HG02588 (cell line): ENCODE measurements at regions not wholly inside any gene's neighbourhood (a gene's known extent, or its start where the extent isn't known, plus 50 kb on each side); places are given as distances from the start of the nearest gene placed in this dataset.

Source experiments
- ATAC-seq: cut with Tn5 transposase; IDR thresholded peaks from one replicate; pipeline ENCODE4 v1.9.1; 2021; ENCODE audit warnings: mild to moderate bottlenecking, moderate library complexity; ENCODE audit not compliant: unreplicated experiment

DNA sequence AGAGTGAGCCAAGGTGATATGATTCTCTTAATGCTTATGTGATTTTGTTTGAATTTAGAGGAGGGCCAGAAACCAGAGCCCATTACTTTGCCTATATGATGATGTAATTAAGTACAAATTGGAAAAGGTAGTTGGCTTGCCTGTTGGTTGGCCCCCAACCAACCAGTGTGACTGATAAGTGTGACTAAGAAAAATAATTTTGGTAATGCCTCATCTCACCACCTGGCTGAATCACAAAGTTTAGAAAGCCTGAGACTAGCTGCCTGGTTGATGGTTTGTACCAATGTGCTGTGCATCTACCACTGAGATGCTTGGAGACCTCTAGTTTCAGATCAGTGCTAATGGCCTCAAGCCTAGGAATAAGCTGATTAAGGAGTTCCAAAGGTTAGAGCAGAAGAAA, 338.7 kb downstream of the CDH2 start:
- no peak for ATAC-seq

DNA sequence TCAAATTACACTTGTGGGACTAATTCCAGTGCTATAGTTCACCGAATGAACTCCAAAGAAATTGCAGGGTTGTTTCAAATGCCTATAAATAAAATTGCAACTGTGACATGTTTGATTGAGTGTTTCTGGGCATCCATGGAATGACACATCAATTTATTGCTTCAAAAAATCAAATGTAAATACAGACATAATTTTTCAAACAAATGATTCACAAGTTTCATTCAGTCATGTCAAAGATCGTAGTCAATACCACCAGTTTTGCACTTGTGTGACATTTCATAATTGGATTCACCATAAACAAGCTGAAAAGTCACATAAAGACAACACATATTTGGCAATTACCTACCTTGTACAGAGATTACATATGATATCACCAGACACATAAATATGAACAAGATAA, 350.8 kb downstream of the CDH2 start:
- ATAC-seq = no peak

DNA sequence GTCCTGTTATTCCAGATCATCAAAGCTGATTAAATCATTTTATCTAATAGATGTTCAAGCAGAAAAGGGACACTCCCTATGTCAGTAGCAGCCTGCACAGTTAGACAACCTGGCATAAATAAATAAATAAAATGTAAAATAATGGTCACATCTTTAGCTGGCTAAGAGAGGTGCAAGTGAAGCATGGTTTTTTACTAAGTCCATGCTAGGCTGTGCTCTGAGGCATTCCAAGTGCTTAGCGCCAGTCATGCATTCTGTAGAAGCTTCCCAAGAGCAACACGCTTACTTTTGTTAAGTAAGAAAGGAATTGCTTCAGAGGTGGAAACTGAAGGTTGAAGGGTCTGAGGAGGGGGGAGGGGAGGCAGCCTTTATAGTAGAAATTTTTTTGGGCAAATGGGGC, 351.2 kb downstream of the CDH2 start:
- ATAC-seq = no peak

DNA sequence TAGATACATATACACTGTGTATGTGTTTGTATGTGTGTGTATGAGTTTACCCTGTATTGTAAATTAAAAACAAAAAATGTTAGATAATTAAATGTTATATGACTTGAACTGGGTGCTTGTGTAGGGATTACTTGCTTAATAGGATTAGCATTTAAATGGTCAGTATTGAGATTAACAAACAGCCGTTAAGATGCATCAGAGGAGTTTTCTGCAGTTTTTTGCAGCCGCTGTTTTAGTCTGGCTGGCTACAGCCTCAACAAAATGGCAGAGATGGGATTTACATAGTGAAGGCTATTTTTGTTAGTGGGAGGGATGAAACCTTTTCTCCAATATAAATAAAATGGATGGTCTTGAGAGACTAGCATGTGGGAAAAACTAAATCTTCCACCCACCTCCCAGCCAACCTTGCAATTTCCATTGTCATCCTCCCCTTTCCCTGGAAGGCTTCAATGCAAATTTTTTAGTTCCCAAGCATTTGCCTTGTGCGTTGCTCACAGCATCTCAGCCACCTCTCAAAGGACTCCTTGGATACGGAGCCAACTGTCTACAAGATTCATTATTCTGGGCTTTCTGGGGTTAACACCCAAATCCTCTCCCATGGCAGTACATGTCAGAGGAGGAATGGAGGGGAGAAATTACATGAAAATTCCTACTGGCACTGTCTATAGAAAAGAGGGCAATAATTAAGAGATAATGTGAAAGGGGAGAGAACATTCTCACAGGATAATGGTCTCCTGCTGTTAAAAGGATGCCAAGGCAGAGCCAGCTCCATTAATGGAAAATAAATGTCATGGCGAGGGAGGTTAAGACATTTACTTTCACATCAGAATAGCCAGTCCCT, 351.9 kb downstream of the CDH2 start:
- ATAC-seq = no peak

DNA sequence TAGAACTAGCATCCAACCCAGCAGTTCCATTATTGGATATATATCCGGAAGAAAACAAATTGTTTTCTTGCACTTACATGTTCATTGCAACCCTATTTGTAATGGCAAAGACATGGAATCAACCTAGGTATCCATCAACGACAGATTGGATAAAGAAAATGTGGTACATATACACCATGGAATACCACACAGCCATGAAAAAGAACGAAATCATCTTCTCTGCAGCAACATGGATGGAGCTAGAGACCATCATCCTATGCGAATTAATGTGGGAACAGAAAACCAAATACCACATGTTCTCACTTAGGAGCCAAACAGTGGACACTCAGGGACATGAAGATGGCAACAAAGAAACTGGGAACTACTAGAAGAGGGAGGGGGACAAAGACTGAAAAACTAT, 352.7 kb downstream of the CDH2 start:
- no peak for ATAC-seq

DNA sequence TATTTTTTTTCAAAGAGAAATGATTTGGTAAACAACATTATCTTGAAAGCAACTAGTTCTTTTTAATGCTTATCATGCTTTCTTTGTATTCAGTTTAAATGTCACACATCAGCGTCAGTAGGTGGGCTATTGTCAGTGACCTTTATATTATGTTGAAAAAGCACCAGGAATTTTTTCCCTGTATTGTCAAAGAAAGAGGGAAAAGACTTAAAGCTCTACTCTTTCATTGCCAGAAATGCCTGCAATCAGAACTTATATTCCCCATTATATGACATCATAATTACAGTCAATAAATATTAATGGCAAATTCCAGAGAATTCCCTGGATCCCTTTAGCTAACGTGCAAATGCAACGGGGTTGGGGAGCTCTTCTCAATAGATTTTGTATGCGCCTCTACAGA, 353.9 kb downstream of the CDH2 start:
- ATAC-seq = no peak

DNA sequence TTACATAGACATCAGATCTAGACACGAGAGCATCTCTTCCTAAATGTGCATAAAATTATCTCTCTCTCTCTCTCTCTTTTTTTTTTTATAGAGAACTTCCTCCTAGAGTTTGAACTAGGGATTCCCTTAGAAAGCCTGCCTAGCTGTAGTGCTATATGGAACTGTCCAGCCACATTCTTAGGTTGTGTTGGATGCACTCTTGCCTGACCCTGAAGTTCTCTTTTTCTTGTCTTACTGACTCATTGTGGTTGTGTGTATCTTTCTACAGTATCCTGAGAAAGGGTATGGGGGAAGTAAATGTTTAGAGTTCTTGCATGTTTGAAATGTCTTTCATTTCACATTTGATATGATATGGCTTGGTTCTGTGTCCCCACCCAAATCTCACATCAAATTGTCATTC, 368.2 kb downstream of the CDH2 start:
- no peak for ATAC-seq

DNA sequence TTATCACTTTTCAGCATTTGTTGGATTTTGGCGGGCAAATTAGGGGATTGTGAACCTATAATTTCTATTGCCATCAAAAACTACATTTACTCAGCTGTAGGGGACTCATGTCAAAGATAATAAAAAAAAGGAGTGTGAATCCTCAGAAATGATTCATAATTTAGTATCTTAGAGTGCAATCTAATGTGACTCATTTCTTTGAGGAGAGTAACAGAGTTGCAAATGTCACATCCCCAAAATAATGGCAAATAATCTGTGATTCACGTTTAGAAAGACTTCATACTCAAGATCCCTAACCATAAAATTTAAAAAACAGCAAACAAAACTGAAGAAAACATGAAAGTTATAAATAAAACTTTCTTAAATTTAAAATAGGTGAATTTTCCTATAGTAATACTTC, 373.0 kb downstream of the CDH2 start:
- no peak for ATAC-seq

DNA sequence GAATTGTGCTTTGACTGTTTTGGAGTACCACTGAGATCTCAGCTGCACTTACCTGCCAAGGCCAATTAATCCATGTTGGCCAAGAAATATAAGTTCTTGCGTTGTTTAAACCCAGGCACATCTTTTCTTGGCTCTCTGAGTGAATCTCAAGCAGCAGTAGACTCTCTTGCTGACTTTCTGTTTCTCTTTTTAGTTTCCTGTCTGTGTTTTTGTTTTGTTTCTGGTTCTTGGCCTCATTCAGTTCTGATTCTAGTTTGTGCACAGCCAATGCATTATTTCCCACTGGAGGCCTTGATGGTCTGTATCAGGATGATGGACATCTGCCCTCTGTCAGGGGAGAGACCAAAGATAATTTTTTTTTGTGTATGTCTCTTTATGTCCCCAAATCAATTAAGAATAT, 379.4 kb downstream of the CDH2 start:
- ATAC-seq = no peak

DNA sequence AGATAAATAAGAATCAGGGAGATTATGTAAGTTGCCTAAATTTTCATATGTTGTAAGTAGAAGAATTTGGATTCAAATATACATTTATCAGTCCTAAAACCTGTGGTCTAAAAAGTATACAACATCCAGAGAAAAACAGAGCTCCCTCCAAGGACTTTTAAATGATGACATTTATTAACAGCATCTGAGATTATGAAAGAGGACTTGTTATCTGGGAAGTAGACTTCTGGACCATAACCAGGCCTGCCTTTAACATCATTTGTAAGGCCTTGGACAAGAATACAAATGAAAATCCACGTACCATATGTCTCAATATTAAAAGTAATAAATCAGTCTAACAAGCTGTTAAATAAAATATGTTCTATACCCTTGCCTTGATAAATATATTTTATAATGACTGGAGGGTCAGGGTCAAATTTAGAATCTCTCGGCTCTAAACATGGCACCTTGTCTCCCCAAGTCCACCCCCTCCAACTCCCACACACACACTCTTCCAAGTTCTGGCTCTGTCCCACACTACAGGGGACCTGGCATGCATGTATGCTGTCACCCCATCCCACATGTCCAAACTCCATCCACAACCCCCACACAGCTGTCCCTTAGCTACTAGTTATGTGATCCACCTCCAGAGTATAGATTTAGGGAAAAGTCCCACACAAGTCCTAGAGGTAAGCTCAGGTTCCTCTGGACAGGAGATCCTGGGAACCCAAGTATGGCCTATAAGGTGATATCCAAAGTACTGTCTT, 382.6 kb downstream of the CDH2 start:
- ATAC-seq = no peak

DNA sequence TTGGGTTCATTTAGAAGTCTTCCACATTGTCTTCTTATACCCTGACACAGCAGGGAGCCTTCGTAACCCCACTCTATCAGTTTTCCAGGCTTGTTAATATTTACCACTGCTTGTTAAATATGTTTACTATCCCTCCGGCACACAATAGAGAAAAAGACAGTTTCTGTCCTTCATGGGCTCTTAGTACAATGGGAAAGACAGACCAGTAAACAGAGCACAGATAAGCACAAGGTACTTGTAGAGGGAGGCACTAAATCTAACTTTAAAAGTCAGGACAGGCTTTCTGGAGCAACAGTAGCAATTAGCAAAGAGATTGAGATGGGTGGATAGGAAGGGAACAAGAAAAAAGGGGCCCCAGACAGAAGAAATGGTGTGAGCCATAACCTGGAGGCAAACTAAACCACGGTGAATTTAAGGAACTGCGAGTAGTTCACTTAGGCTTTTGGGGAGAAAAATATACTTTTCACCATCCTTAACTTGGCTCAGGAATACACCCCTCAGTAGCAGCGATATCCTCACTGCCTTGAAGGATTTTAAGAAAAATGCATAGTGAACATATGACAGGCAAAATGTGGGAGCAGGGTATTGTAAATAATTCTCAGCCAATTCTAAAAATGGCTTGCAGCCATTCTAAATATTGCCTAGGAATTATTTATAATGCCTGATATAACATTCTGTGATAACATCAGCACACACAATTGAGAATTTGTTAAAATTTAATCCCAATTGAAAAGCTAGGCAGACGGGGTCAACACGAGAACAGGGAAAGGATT, 383.7 kb downstream of the CDH2 start:
- ATAC-seq = no peak

DNA sequence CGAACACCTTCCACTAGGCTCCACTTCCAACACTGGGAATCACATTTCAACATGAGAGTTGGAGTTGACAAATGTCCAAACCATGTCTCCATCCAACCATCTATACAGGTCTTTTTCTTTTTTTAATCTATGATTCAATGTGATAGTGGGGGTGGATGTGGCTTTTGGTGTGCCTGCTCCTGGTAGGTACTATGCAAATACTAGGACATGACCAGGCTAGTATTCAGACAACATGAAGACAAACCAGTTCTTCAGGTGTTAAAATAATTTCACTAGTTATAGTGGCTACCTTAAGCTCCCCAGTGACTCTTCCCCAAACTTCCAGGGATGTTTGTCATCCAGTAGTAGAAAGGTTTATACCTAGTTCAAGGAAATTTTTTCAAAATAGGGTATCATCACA, 387.5 kb downstream of the CDH2 start:
- no peak for ATAC-seq

DNA sequence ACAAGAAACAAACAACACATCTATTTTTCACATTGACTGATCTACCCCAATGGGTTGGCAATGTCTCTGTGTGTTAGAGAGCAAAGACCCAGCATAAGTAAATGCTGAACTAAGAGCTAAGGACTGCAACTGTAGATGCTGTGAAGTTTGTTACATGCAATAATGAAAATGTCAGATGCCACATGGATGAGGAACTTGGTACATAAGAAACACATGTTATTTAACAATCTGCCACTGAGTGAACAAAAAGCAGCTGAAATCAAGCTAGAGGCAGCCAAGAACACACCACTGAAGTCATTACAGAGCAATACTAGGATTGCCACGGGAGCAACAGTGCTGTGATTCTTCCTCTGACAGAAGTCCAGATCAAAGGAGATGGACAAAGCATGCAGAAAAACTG, 389.4 kb downstream of the CDH2 start:
- ATAC-seq = no peak

DNA sequence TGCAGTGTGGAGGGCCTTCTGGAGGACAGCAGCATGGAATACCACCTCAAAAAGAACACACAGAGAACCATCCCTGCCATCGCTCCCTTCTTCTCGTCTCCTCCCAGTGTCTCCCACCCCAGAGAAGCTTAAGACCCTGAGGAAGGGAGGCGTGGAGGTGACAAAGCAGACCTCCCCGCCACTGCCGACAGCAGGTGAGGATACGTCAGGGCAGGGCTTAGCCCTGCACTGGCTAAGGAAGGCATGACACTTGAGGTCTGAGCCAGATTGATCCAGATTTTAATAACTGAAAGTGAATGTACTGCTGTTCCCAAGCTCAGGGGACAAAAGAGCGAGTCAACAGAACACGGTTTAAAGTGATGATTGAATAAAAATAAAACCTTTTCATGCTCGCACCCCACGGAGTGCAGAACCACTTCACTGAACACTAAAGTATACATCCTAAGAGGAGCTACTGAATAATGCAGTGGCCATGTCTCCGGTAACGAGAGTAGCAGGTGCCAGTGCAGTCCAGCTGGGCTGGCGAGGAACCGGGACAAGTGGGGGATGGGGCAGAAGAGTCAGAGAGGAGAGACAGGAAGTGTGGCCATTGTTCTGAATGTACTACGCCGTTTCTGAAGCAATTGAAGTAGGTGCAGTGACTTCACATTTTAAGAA, 391.0 kb downstream of the CDH2 start:
- ATAC-seq = no peak

DNA sequence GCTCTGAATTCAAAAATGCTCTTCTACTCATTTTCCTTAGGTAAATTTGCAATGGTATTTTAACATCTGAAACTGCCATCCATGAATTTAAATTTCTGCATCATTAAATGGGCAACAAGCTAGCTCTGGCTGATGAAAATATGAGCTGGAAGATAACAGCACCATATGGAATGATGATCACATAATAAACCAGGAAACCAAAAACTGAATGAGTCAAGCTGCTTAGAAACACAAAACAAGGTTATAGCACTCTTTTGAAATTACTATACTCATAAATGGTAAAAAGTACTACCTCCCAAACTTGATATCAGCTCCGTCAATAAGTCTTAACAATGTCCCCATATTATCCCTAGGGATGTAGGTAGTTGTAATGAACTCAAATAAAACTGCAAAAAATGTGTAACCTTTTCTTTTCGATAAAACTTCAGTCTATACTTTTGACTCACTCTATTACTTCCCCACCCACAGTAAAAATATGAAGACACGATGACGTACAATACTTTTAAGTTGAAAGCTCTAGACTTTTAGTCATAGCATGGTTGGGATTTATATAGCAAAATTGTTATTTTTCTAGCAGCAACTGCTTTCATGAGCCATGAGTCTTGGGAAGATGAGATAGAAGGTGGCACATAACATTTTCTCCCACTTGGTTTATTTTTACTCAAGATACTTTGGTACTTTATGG, 396.7 kb downstream of the CDH2 start:
- ATAC-seq = no peak

DNA sequence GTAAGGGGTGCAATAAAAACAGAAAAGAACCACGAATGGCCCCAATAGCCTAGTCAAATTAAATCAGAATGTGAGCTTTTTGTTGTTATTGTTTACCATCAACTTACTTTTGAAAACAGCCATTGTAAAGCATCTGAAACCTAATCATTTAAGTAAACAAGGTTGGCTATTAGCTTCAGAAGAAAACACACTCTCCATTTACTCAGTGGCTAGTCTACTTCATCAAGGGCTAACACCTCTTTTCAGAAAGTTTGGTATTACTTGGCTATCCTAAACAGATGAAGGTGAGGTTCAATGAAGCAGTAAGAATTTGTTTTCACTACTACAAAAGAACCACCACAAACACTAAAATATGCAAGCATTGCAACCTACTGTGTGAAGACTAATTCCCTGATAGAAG, 398.0 kb downstream of the CDH2 start:
- no peak for ATAC-seq

DNA sequence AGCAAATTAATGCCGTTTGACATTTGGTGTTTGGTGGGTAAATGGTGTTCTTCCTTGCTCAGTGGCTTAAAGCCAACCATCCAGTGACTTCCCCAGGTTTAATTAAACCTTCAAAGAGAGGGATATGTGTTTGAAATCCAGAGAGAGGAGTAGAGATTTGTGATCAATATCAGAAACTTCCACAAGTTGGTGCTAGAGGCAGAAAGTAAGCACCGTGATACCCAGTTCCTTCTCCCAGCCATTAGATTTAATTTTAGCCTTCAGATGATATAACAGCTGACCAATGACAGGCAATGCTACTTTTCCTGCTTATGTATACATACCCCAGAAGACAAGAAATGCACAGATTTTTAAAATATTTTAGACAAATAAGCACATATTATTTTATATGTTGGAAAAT, 398.5 kb downstream of the CDH2 start:
- ATAC-seq = no peak

DNA sequence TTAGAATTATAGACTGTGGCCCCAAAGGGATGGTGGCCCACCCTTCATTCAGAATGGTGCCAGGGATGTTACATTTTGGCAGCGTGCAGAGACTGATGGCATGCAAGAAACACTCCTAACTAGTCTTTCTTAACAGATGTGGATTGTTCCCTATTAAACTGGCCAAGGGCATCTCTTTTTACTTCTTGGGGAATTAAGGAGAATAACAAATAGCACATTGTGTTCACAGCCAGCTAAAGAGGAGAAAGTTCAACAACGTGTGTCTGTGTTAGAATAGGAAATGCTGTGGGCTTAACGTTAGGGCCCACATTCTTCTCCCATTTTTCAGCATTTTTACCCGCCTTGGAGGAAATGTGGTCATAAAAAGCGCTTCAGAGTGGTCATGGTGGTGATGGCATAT, 404.8 kb downstream of the CDH2 start:
- no peak for ATAC-seq

DNA sequence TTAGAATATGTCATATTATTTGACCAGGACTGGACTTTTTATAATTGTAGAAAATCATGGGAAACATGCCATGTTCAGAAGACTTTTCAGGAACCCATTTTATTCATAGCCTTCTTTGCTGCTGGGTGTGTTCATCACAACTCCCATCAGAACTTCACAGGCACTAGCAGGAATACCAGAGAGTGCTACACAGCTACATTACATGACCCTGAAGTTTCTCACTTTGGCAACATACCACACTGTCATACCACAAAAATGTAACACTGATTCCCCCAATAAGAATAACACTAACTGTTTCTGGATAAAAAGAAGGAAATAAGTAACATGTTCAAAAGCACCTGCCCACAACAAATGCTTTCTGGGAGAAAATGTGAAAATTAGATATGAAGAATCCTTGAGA, 405.4 kb downstream of the CDH2 start:
- ATAC-seq = no peak

DNA sequence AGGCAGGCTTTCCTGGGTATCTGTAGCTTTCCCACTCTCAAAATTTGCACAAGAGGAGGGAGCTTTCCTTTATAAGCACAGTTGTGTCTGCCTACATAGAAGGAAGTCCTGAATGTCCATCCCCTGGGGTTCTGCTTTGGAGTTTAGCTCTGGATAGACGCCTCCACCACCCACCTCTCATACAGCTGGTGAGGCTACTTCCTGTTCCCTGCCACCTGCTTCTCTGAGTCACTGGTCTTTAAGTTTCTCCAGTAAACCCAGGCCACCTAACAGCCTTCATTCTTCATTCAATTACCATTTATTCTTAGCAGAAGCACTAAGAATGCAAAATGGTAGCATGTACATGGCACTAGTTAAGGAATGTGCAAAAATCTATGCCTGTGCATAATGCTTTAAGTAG, 407.8 kb downstream of the CDH2 start:
- no peak for ATAC-seq

DNA sequence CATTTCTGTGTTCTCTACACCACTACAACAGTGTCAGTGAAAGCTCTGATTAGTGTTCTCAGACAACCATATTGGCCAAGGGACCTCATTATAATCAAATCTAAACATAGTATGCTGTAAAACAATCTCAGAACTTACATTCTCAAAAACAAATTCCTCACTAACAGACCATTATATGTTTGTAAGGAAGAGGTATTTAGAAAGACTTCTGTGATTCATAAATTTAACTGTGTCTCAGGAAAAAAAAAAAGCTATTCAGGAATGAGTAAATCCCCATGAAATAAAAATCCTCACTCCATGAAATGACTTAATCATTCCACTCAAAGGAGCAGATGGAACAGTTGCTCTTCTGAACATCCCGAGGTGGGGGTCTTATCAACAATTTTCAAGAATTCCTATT, 413.0 kb downstream of the CDH2 start:
- ATAC-seq = no peak
